ENCODE measurements at regions not wholly inside any gene's neighbourhood (a gene's known extent, or its start where the extent isn't known, plus 50 kb on each side); places are given as distances from the start of the nearest gene placed in this dataset.

DNA sequence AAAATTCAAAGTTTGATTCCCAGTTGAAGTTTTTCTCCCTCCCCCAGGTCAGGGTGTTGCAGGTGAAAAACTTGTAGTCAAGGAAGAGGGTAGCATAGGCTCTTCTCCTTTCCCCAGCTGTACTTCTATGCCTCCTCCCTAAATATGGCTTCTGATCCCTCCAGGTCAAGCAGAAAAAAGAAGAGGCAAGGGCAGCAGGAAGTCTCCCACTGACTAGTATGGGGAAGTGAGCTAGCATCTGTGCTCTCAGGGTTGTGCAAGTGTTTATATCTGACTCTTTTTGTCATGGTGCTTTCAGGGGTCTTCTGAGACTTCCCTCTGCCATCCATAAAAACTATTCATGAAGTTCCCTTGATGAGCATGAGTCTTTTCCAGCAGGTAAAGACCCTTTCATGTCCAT, 76.0 kb downstream of the ATPSCKMT start:
- Mint-ChIP-seq H3K27me3 (ENCODE audit: low read depth) (no peaks in the 10 kb centered on the region), H3K36me3 (no peaks in the 10 kb centered on the region), H3K9me3 (peaks cover 1% of the 10 kb centered on the region), H3K4me3 (no peak overlapping the region), H3K4me1 (no peaks in the 10 kb centered on the region), H3K27ac (no peak overlapping the region)
- no peak for DNase-seq (ENCODE audit: low spot score in 2 of 2, unreplicated experiment in 2 of 2)
- TF ChIP-seq, protein P1, sequence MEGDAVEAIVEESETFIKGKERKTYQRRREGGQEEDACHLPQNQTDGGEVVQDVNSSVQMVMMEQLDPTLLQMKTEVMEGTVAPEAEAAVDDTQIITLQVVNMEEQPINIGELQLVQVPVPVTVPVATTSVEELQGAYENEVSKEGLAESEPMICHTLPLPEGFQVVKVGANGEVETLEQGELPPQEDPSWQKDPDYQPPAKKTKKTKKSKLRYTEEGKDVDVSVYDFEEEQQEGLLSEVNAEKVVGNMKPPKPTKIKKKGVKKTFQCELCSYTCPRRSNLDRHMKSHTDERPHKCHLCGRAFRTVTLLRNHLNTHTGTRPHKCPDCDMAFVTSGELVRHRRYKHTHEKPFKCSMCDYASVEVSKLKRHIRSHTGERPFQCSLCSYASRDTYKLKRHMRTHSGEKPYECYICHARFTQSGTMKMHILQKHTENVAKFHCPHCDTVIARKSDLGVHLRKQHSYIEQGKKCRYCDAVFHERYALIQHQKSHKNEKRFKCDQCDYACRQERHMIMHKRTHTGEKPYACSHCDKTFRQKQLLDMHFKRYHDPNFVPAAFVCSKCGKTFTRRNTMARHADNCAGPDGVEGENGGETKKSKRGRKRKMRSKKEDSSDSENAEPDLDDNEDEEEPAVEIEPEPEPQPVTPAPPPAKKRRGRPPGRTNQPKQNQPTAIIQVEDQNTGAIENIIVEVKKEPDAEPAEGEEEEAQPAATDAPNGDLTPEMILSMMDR (IDR thresholded peaks at IDR 0.05; ENCODE audit: unreplicated experiment) = no peak

GRCh38 chr5:10172247-10172646, 77.4 kb downstream of the ATPSCKMT start:
- H3K27me3 Mint-ChIP-seq (ENCODE audit: low read depth) = no peaks in the 10 kb centered on the region
- TF ChIP-seq, protein P1 (IDR thresholded peaks at IDR 0.05; ENCODE audit: unreplicated experiment) = no peak
- DNase-seq (ENCODE audit: low spot score in 2 of 2, unreplicated experiment in 2 of 2) = no peak
- H3K27ac Mint-ChIP-seq = no peak overlapping the region
- H3K9me3 Mint-ChIP-seq = no peaks in the 10 kb centered on the region
- no peak overlapping the region for H3K4me3 Mint-ChIP-seq
- H3K36me3 Mint-ChIP-seq = no peaks in the 10 kb centered on the region
- no peaks in the 10 kb centered on the region for H3K4me1 Mint-ChIP-seq

DNA sequence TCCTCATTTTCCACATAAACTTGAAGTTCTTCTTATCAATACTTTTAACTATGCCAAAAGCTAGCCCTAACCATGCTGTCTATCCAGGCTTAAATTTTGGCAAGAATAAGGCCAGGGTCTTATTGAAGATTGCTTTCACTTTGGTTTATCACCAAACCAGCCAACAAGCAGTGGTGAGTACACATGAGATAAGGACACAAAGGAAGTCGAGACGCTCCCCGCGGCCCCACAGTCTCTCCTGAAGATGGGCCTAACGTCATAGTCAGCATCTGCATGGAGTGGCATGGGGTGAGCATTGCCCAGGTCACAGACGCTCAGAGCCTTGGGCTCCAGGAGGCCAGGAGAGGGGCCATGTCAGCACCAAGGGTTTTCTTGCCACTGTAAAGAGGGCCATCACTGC, 80.3 kb downstream of the ATPSCKMT start:
- TF ChIP-seq, protein P1 (IDR thresholded peaks at IDR 0.05; ENCODE audit: unreplicated experiment) = no peak
- H3K9me3 Mint-ChIP-seq = peaks cover 22% of the 10 kb centered on the region
- H3K27me3 Mint-ChIP-seq (ENCODE audit: low read depth) = no peaks in the 10 kb centered on the region
- H3K4me1 Mint-ChIP-seq = no peaks in the 10 kb centered on the region
- H3K4me3 Mint-ChIP-seq = no peak overlapping the region
- no peak for DNase-seq (ENCODE audit: low spot score in 2 of 2, unreplicated experiment in 2 of 2)
- H3K36me3 Mint-ChIP-seq = peaks cover 4% of the 10 kb centered on the region
- H3K27ac Mint-ChIP-seq = no peak overlapping the region

GRCh38 chr5:10168254-10168653, 81.4 kb downstream of the ATPSCKMT start:
- Mint-ChIP-seq H3K27me3 (ENCODE audit: low read depth) (no peaks in the 10 kb centered on the region), H3K4me1 (no peaks in the 10 kb centered on the region), H3K27ac (no peak overlapping the region), H3K9me3 (peaks cover 26% of the 10 kb centered on the region), H3K4me3 (no peak overlapping the region), H3K36me3 (peaks cover 4% of the 10 kb centered on the region)
- DNase-seq (ENCODE audit: low spot score in 2 of 2, unreplicated experiment in 2 of 2) = no peak
- TF ChIP-seq, protein P1 (IDR thresholded peaks at IDR 0.05; ENCODE audit: unreplicated experiment) = no peak

GRCh38 chr5:10167806-10168205, 81.9 kb downstream of the ATPSCKMT start:
- TF ChIP-seq, protein P1 (IDR thresholded peaks at IDR 0.05; ENCODE audit: unreplicated experiment) = no peak
- H3K4me1 Mint-ChIP-seq = no peaks in the 10 kb centered on the region
- no peaks in the 10 kb centered on the region for H3K27me3 Mint-ChIP-seq (ENCODE audit: low read depth)
- DNase-seq (ENCODE audit: low spot score in 2 of 2, unreplicated experiment in 2 of 2) = no peak
- H3K4me3 Mint-ChIP-seq = no peak overlapping the region
- H3K9me3 Mint-ChIP-seq = peaks cover 26% of the 10 kb centered on the region
- no peak overlapping the region for H3K27ac Mint-ChIP-seq
- peaks cover 4% of the 10 kb centered on the region for H3K36me3 Mint-ChIP-seq

DNA sequence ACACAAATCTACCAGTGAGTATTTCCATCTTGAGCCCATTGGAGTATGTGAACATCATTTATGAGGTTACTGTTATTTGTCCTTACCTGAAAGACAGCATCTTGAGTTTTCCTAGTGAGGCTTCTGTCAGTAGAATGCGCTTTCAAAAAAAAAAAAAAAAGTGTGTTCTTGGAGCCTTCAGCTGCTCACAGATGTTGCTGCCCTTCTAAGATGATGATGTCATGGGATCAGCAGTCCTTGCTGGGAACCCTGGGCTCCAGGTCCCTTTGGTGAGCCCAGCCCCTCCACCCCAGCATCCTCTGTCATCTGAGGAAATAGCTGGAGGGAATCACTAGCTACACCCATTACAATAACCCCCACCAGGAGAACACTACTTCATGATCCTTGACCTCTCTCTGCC, 83.3 kb downstream of the ATPSCKMT start:
- H3K4me1 Mint-ChIP-seq = peaks cover 5% of the 10 kb centered on the region
- DNase-seq (ENCODE audit: low spot score in 2 of 2, unreplicated experiment in 2 of 2) = no peak
- peaks cover 26% of the 10 kb centered on the region for H3K9me3 Mint-ChIP-seq
- H3K4me3 Mint-ChIP-seq = no peak overlapping the region
- H3K36me3 Mint-ChIP-seq = peaks cover 4% of the 10 kb centered on the region
- TF ChIP-seq, protein P1 (IDR thresholded peaks at IDR 0.05; ENCODE audit: unreplicated experiment) = no peak
- H3K27me3 Mint-ChIP-seq (ENCODE audit: low read depth) = no peaks in the 10 kb centered on the region
- H3K27ac Mint-ChIP-seq = no peak overlapping the region

All from mesothelial cell of epicardium (in vitro differentiated cells).